HG03025 (cell line): ENCODE measurements at regions not wholly inside any gene's neighbourhood (a gene's known extent, or its start where the extent isn't known, plus 50 kb on each side); places are given as distances from the start of the nearest gene placed in this dataset.

Experiments
- ATAC-seq: cut with Tn5 transposase; IDR thresholded peaks from one replicate; pipeline ENCODE4 v1.9.1; 2021; ENCODE audit warnings: mild to moderate bottlenecking, moderate library complexity; ENCODE audit not compliant: unreplicated experiment, low FRiP score

DNA sequence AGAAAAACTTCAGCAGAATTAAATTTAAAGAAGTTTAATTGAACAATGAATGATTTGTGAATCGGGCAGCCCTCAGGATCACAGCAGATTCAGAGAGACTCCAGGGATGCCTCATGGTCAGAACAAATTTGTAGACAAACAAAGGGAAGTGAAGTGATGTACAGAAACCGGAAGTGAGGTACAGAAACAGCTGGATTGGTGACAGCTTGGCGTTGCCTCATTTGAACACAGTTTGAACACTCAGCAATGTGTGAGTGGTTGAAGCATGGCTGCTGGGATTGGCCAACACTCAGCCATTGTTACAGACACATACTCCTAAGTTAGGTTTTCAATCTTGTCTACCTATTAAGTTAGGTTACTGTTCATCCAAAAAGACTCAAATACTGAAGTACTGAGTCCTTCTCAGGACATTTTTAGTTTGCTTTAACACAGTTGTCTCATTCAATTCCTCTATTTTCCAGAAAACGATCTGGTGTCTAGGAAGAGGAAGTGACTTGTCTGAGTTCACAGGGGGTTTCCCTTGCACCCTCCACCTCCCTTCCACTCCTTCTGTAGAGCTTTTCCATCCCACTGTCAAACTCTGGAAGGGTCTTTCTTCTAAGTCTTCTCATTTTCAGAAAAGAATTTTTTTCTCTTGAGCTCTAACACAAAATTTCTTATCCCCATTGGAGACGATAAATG, 137.9 kb downstream of the SLC4A3 start:
- ATAC-seq = no peak

DNA sequence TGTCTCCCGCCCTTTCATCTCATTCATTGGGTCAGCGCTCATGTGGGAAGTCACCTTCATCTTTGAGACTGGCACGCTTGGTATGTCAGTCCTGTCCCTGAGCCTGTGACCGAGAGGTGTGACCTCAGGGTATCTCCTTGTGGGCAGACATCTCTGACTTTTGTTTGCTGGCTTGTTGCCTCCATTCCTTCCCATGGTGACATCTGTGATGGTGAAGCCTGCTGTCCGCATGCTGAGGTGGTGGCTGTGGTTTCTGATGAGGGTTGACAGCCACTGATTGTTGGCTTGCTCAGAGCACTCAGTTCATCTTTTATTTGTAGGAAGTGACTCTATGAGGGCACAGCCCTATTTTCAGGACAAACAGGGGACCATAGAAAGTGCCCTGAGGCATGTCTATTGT, 139.2 kb downstream of the SLC4A3 start:
- no peak for ATAC-seq

DNA sequence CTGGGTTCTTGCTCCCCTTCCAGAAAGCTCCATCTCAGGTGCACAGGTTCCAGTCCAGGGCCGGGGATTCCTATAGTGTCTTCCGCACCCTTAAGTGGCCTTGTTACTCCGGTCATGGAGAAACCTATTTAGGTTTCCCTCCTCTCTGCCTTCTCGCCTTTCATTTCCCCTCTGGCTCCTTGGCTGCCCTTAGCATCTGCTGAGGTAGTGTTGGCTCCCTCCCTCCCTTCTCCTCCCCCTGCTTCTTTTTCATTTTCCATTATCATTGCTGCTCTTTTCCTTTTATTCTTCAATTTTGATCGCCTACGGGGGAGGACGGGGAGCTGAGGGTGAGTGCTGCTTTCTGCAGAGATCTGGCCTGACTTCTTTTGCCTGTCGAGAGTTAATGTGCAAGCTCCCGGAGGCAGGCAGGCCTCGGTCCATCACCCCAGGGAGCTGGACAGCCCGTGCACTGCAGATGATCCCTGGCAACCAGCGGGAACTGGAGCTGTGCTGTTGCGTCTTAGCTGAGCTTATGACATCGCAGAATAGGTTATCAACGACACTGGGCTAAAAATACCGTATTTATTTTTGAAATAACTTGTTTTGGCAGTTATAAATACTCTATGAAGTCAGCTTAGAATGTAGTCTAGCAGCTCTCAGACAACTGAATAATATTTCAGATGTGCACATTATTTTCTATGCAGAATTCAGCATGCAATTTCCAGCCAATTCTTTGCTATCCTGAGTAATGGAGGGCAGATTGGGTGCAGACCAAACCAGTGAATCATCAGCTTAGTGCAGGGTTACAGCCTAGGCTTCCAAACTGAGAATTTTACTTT, 141.9 kb downstream of the SLC4A3 start:
- ATAC-seq = no peak

DNA sequence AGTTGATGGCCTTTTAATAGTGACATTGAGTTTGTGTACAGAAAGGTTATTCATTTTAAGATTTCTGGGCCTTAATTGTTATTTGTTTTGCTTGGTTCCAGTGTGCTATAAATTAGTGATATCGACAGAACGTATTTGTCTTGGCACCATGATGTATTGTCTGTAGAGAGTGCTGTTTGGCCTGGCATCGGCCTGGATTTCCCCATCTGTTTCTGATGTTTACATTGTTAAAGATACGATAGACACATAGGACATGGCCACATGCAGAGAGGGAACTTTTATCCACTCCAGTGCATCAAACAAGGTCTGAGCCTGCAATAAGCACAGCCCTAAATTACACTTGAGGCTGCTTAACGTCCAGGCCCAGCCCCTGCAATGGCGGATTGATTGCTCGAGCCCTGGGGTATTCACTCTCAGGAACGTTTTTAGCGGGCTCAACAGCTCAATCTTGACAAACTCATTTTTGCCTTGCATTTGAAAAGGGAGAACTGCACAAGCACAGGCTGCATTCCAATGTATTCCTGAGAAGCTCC, 144.7 kb downstream of the SLC4A3 start:
- ATAC-seq = no peak

DNA sequence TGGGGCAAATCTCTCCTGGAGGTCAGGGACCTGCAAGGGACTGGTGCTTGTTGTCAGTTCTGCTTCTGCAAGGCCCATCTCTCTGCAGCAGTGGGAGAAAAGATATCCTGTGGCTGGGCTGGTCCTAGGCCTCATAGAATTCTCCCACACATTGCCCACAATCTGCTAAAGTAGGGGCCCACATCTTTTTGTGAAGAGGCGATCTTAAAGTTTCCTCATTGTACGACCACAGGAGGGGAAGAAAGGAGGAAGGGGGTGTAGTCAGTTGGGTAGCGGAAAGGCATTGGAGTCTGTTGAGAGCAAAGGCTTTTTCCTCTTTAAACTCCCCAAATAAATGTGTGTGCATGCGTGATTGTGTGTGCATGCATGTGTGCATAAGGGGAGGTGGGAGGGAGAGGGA, 145.3 kb downstream of the SLC4A3 start:
- ATAC-seq = no peak

DNA sequence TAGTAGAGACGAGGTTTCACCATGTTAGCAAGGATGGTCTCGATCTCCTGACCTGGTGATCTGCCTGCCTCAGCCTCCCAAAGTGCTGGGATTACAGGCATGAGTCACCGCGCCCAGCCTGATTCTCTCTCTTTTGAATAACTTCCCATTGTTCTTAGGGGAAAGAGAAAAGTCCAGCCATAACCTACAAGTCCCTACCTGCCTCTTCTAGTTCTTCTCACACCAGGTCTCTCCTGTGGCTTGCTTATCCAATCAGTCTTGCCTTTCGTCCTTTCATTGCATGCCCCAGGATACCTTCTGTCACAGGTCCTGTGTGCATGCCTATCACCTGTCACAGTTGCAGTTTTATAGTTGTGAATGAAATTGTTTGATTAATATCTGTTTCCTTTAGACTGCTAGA, 148.1 kb downstream of the SLC4A3 start:
- no peak for ATAC-seq

DNA sequence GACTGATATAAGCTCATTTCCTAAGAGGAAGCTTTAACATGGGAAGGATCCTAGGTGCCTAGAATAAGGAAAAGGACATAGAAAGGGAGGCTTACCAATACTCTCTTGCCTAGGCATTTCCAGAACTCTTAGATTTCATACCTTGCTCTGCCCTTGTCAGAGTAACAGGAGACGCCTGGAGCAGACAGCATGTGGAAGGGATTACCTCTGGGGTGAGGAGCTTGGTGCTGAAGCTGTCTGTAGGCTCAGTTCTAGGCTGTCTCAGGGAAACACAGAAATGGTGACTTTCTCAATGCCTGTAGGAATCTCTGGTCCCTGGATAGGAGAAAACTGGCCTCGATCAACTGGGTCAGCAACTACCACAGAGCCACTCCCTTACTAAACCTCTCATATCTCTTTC, 150.0 kb downstream of the SLC4A3 start:
- ATAC-seq = no peak

DNA sequence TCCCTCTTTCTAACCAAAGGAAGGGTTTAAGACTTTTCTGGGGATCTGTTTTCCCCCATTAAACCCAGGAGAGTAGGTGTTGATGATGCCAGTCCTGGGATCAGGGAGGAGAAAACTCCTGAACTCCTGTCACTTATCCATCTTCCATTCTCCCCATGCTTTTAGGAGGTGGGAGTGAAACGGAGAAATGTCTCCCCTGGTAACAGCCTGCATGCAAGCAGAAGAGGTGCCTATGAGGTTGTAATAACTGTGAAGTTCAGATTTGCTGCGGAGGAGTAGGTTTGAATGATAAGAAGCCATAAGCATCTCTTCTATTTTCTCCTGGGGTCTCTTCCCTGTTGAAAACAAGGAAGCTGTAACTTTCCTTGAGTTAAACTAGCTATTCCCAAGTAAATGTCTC, 150.8 kb downstream of the SLC4A3 start:
- no peak for ATAC-seq

DNA sequence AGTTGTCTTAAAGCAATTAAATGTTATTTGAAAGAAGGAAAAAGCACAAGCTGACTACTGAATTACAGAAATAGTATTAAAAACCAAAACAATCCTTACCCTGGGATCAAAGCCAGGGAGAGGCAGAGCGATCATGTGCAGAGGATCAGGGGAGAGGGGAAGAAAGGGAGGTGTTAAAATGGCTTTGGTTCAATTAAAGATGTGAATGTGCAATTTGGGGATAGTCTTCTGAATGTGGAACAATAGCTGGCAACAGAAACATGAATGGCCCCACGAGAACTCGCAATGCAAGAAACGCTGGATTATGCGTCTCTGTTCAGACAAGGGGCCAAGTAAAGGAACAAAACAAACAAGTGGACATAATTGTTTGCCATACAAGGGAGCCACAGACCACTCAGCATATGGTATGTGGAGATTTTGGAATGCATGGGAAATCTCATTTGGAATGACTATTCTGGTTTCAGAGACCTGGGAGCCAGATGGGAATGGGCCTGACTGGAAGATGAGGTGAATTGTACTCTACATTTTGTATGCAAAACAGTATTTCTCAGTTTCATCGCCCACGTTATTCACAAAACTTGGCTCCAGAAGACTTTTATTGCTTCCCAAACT, 155.4 kb downstream of the SLC4A3 start:
- ATAC-seq = no peak

DNA sequence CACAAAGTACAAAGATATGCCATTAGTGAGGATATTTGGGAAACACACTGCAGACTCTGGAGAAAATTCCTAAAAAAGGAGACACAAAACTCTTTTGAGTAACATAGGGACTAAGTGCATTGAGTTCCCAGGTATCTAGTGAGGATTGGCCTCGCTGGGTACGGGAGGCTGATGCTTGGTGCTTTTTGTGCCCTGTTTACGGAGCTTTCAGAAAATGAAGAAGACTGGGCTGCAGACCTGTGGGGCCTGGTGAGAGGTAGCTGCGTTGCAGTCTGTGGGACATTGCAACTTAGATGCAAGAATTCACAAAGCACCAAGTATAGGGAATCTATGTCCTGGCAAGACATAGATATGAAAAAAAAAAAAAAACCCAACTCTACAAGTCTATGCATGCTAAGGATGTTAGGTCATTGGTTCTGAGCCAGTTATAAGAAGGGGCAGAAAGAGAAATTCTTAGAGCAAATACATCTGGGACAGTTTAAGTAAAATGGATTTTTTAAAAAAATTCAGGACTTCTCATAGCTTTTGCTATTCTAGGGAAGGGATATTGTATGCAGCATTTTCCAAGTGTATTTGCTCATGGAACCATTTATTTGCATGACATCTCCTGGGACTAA, 156.0 kb downstream of the SLC4A3 start:
- ATAC-seq = no peak

DNA sequence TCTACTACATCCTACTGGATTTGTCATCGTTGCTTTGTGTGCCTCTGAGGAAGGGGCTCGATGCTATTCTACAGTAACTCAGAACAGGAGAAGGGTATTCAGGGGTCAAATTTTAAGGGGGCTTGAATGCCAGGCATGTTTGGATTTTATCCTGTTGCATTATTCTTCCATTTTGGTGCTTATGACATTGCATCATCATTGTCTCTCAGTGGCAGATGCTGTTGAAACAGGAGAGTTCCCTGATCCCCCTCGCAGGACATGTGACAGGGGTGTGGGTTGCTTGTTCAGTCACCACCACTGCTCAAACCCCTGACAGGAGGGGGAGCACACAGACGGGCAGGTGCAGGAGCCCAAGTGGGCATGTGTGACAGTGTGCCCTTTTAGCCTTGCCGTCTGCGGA, 156.7 kb downstream of the SLC4A3 start:
- ATAC-seq = no peak

DNA sequence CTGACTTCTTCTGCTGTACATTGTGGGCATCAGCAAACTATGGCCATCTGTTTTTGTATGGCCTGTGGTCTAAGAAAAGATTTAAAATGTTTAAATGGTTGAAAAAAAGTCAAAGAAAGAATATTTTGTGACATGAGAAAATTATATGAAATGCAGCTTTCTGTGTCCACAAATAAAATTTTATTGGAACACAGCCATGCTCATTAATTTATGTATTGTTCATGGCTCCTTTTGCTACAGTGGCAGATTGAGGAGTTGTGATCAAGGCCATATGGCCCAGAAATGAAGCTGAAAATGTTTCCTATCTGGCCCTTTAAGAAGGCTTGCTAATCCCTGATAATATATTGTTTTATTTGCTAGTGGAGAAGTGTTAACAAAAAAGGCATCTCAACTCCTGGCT, 162.0 kb downstream of the SLC4A3 start:
- ATAC-seq = no peak

DNA sequence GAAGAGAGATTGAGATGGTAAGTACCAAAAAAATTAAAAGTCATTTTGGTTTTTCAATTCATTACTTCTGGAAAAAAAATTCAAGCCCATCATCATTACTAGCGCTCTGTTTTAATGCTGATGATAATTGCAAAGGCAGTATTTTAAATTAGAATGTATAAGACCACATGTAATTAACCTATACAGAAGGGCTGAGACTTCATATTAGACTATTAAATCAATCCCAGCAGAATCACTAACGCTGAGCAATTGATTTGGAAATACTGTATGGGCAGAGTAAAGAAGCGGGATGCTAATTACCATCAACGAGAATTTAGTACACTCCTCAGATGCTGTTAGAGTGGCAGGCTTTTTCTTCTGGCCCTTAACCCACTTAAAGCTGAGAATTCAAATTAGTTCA, 165.0 kb downstream of the SLC4A3 start:
- no peak for ATAC-seq

DNA sequence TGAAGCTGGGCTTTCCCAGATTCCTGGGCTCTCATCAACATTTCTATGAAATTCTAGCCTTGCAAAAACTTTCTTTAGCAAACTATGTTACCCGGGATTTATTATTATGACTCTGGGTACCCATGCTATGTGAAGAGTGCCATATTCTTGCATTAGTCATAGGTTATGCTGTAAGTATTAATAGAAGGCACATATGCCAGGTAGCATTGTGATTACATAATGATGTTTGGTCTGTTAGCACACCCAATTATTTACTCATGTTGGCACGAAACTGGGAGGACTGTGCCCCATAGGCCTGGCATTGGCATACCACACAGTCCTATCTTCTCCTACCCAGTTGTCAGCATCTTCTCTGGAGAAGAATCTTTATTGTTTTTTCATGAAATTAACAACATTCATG, 171.0 kb downstream of the SLC4A3 start:
- ATAC-seq = no peak

DNA sequence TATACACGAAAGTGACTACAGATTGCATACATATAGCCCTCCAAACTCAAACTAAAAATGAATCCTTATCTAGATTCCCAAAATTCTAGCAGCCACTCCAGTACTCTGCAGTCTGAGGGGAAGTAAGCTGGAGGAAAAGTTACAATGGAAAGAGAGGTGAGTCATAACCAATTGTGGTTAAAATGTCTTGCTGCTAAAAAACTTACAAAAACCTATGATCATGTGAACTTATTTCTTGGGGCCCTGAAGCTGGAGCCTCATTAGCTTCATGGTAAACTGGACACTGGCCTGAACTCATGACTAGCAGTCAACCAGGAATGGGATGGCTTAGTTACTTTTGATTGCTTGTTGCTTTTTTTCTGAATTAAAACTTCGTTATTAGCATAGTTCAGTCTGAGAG, 175.9 kb downstream of the SLC4A3 start:
- ATAC-seq = no peak

DNA sequence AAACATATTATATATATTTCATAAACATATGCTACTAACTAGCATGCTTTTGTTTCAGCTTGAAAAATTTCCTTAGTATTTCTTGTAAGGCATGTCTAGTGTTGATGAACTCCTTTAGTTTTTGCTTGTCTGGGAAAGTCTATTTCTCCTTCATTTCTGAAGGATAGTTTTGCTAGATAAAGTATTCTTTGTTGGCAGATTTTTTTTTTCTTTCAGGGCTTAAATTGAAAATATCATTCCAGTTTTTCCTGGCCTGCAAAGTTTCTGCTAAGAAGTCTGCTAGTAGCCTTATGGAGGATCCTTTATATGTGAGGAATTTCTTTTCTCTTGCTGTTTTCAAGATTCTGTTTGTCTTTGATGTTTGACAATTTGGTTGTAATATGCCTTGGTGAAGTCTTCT, 183.5 kb downstream of the SLC4A3 start:
- no peak for ATAC-seq

DNA sequence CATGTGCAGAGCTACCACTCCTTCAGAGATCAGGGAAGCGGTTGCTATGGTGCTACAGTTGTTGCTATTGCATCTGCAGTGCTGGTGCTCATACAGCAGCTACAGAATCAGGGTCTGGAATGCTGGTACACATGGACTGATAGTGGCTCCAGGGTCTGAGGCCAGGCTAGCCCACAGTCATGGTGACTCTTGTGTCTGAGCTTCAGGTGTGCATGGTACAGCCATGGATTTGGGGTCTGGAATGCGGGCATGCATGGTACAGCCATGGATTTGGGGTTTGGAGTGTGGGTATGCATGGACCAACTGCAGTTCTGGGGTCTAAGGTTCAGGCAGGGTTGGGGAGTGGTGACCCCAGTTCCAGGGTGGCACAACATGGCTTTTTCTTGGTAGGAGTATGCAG, 185.2 kb downstream of the SLC4A3 start:
- ATAC-seq = no peak

DNA sequence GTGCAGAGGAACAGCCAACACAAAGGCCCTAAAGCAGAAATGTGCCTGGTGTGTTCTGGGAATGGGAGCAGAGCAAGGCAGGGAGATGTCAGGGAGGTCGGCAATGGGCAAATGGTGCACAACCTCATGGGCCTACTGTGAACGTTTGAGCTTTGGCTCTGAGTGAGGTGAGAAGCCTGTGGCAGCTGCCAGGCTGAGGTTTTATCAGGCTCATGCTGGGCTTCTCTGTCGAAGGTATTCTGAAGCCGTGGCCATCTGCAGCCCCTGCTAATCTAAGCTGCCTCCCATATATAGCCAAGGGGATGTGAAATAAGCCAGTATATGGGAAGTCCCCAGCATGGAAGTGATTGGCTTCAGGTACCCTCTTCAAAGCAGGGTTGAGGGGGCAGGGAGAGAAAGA, 193.3 kb downstream of the SLC4A3 start:
- ATAC-seq = no peak

DNA sequence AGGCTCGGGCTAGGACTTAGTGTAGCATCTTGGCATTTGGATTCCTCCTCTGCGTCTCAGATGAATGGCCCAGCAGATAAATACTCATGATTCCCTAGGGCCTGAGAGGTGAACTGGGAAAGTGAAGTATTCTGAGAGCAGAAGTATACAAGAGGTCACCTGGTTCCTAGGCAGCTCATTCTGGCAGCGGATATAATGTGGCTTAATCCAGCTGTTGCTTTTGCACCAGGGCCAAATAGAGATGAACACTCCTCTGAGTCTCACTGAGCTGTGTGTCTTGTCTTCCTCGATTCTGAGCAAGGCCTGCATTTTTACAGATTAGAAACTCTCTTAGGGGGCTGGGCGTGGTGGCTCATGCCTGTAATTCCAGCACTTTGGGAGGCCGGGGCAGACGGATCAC, 196.1 kb downstream of the SLC4A3 start:
- no peak for ATAC-seq

DNA sequence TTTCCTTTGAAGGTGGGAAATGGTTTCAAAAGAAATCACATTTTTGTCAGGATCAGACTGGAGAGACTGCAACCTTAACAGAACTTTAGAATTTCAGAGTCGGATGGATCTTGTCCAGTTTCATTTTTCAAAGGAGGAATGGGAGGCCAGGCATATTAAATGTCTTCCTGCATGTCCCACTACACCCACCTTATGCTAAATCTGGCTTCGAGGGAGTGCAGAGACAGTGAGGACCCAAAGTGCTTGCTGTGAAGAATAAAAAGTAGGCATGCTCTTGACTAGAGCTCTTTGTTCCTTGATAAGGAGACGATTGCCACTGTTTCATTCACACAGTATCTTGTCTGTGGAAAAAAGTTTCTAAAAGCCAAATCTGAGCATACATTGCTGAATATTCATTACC, 197.6 kb downstream of the SLC4A3 start:
- ATAC-seq = no peak

DNA sequence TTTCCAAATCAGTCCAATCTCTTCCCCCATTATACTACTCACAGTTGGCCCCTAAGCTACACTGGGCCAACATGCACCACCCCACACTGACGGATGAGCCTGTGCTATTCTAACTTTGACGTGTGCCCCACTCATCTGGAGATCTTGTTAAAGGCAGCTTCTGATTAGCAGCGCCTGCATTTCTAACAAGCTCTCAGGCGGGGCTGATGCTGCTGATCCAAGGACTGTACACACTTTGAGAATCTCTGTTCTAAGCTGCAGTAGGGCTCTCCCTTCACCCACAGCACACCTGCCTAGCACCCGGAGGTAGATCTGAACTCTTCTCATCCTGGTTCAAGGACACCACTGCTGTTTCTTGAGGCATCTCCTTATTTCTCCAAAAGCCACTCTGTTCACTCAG, 200.7 kb downstream of the SLC4A3 start:
- no peak for ATAC-seq
